HPDE6-E6E7 (cell line): ENCODE measurements at regions not wholly inside any gene's neighbourhood (a gene's known extent, or its start where the extent isn't known, plus 50 kb on each side); places are given as distances from the start of the nearest gene placed in this dataset.
A peak's percentile ranks its signal among the peaks of the same experiment; 100 is the strongest.
"Not testable (repeated sequence)": the region's sequence is repeated elsewhere in the genome, so short reads cannot be mapped to it uniquely, and the experiment has no call there.

ENCODE experiments used
- DNase-seq: peaks from one replicate; pipeline ENCODE4 v3.0.0; 2011; ENCODE audit warnings: missing footprints; ENCODE audit errors: extremely low spot score

DNA sequence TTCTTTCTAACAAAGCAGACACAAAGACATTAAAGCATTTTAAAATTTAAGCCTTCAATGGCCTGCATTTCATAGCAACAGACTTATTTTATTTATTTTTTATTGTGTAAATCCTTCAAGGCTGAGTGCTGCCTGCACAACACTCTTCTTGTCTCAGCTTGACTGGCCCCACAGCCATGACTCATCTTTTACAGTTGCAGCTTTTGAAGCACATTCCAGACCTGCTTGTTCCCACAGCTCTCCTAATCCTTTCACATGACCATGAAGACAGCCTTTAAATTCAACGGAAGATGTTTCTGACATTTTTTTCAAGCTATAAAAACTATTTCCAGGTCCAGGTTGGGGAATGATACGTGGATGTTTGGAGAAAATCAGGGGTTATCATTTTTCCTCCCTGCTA is 276.9 kb upstream of the TACR3 start:
- peak; percentile 86 for DNase-seq

- DNase-seq = peak; percentile 14
These were observed 276.3 kb upstream of the TACR3 start for GRCh38 chr4:103996064-103996463.

DNA sequence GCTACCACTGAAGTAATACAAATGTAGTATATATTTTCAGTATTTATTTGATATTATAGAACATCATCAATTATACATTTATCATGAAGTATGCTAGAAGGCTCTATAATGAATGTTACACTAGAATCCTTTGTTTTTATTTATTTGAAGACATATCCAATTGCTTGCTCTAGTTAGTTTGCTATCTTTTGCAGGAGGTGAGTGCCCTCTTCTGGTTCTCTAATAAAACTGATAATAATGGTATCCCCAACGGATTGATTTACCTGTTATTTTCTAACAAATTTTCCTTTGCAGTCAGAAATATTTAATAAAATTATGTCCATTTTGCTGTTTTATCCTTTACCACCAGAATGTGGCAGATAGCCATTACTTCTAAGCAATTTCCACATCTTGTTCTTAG is 274.3 kb upstream of the TACR3 start:
- no peak for DNase-seq

- DNase-seq = no peak
These were observed 262.7 kb upstream of the TACR3 start for GRCh38 chr4:103982454-103982853.

DNA sequence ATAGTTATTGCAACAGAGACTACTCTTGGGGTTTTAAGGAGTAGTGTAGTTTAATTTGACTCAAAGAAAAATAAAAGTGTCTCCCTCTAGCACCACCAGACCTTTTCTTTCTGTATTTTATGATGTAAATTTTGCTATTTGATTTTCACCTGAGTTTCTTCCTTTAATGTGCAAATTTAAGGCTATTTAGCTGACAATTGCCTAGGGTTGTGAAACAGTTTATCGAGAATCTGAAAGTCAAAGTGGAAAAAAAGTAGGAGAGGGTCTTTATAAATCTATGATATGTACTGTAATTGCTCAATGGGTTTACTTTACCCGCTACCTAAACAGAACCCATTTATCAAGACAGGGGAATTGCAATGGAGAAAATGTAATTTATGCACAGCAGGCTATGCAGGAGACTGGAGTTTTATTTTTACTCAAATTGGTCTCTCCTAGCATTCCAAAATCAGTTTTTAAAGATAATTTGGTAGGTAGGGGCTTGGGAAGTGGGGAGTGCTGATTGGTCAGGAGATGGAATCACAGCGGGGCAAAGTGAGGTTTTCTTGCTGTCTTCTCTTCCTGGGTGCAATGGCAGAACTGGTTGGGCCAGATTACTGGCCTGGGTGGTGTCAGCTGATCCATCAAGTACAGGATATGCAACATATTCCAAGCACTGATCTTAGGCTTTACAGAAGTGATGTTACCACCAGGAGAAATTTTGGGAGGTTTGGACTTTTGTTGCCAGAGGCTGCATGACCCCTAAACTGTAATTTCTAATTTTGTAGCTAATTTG is 228.6 kb upstream of the TACR3 start:
- no peak for DNase-seq

DNA sequence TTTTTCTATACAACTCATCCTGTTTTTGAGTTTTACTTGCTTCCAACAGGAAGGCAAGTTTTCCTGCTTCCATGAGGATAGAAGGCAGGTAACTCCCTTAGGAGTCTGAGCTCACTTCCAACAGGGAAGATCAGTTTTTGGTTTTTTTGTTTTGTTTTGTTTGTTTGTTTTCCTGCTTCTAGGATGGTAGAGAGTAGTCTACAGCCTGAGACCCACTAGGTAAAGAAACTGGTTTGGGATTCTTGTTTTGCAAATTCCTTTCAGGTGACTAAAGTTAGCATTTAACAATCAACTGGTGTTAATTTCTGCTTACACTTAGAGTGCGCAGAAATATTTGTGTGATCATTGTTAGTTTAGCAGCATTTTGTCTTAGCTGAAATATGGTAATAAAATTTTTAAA is 227.8 kb upstream of the TACR3 start:
- DNase-seq = no peak

DNA sequence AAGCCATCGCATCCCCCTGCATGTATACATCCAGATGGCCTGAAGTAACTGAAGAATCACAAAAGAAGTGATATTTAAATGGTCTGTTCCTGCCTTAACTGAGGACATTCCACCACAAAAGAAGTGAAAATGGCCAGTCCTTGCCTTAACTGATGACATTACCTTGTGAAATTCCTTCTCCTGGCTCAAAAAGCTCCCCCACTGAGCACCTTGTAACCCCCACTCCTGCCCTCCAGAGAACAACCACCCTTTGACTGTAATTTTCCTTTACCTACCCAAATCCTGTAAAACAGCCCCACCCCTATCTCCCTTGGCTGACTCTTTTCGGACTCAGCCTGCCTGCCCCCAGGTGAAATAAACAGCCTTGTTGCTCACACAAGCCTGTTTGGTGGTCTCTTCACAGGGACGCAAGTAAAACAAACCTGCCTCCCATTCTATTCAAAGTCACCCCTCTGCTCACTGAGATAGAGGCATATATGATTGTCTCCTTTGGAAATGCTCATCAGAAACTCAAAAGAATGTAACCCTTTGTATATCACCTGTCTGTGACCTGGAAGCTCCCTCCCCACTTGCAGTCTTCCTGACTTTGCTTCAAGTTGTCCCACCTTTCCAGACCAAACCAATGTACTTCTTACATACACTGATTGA is 227.0 kb upstream of the TACR3 start:
- not testable (repeated sequence) for DNase-seq

- DNase-seq = no peak
These were observed 218.7 kb upstream of the TACR3 start for GRCh38 chr4:103938488-103938887.

GRCh38 chr4:103936653-103937145 is 216.9 kb upstream of the TACR3 start:
- no peak for DNase-seq

DNA sequence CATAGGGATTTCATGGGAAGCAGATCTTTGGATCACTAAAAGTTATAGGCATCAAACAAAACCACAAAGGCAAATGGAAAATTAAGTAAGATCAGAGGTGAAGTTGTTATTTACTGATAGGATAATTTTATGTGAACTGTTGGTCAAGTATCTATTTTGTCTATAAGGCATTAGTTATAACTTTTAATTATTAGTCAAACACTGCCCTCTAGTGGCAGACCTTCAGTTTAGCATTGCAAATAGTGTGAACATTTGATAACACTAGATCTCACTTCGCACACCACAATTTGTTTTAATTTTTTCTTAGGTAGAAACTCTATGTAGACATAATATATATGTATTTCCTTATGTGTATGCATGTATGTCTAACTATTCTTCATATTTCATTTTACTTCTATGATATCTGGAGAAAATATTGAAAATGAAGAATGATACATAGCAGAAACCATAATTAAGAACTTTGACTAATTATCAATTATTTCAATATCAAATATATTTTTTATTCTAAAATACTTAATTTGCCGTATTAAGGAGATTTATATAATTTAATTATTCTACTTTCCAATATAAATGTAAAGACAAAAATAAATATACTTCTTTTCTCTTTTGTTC is 214.5 kb upstream of the TACR3 start:
- DNase-seq = no peak

DNA sequence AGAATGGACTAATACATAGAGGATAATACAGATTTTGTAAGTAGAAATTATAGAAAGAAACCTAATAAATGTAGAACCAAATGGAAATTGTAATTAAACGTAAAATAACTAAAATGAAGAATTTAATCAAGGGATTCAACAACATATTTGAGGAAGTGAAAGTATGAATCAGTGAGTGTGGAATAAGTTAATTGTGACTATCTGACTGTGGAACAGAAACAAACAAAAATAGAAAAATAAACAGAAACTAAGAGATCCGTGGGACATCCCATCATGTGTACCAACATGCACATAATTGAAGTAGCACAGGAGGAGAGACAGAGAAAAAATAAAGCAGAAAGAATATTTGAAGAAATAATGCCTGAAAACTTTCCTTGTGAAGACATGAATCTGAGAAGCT is 208.6 kb upstream of the TACR3 start:
- DNase-seq = no peak

DNA sequence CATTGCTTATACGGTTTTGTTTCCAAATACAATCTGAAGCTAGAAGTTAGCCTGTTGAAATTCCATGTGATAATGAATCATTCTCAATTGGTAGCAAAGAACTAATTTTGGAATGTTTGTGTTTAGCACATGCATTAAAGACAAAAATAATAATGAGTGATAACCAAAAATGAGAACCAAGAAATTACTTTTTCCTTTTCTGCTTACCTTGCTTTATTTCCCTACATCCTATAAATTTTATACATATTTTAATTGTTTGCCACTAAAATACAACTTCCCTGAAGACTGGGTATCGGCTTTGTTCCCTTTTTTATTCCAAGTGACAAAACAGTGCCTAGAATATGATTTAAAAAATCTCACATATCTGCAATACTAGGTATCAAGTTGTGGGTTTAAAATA is 203.8 kb upstream of the TACR3 start:
- no peak for DNase-seq

GRCh38 chr4:103918214-103918613 is 198.4 kb upstream of the TACR3 start:
- no peak for DNase-seq

DNA sequence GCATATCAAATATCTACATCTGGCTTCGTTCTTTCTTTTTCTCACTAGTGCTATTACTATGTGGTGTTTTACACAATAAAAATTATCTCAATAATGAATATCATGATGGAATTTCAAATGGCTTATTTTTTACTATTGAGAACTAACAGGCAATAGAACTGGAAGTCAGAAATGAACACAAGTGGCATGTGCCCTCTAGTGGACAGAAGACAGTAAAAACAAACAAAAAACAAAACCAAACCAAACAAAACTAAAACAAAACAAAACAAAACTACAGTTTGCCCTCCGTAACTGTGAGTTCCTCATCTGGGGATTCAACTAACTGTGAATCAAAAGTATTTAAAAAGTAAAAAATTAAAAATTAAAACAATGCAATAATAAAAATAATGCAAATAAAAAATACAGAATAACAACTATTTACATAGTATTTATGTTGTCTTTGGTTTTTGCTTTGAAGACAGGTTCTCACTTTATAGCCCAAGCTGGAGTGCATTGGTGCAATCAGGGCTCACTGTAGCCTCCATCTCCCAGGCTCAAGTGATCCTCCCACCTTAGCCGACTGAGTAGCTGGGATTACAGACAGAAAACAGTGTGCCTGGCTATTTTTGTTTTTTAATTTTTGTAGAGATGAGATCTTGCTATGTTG is 195.6 kb upstream of the TACR3 start:
- no peak for DNase-seq

- DNase-seq = no peak
These were observed 187.6 kb upstream of the TACR3 start for GRCh38 chr4:103907414-103907813.

GRCh38 chr4:103904123-103904522 is 184.3 kb upstream of the TACR3 start:
- no peak for DNase-seq

DNA sequence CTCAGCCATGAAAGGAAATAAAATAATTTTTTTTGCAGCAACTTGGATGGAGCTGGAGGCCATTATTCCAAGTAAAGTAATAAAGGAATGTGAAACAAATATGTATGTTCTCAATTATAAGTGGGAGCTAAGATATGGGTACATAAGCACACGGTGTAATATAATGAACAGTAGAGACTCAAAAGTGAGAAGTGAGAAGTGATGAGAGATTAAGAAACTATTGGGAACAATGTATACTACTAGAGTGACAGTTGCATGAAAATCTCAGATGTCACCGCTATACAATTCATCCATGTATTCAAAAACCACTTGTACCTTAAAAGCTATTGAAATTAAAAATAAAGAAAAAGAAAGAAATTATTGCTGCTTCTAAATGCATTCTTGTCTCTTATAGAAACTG is 182.9 kb upstream of the TACR3 start:
- no peak for DNase-seq

GRCh38 chr4:103895876-103896465 is 176.2 kb upstream of the TACR3 start:
- DNase-seq = peak; percentile 1

DNA sequence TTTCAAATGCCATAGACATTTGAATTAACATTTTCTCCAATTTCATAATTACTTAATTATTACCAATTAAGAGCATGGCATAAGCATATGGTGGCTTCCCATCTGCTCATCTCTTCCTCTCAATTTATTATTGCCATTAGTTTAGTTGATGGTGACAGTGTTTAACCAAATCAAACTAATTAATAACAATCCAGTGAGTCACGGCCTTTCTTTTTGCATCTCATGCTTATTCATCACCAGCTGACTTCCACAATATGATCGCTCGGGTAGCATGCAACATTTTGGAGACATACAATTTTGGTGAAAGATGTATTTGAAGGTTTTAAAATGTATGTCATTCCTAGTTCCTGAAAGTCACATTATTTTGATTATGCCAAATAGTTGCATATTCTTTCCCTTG is 172.8 kb upstream of the TACR3 start:
- DNase-seq = no peak

DNA sequence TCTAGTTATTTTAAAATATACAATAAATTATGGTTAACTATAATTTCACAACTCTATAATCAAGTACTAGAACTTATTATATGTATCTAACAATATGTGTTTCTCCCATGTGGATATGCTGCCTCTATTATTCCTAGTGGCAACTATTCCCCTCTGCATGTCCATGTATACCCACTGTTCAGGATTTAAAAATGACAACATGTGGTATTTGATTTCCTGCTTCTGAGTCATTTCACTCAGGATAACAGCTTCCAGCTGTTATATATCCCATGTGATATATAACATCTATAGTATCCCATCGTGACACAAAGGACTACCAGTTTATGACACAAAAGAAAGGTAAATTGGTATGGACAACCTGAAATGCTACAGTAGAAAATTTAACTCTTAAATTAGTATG is 167.4 kb upstream of the TACR3 start:
- DNase-seq = no peak

- DNase-seq = no peak
These were observed 165.4 kb upstream of the TACR3 start for GRCh38 chr4:103885152-103885551.

DNA sequence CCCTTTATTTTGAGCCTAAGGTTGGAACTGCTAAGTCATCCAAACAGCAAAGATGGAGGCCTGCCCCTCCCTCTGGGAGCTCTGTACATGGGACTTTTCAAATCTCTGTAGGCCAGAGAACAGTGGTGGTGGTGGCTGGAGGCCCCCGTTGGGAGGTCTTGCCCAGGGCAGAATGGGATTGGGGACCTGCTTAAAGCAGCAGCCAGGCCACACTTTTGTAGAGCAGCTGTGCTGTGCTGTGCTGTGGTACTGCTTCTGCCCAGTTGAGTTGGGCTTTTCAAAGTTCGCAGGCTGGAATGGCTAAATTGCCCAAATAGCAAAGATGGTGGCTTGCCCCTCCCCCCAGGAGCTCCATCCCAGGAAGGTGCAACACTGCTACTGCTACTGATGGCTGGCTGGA is 147.5 kb upstream of the TACR3 start:
- DNase-seq = no peak
